Thyroid gland (tissue), 4 donors: ENCODE measurements at regions not wholly inside any gene's neighbourhood (a gene's known extent, or its start where the extent isn't known, plus 50 kb on each side); places are given as distances from the start of the nearest gene placed in this dataset.

Source experiments
- POLR2A ChIP-seq, 2 donors: fragments of 450-650 bp; IDR thresholded peaks; one replicate each; pipeline ENCODE4 v1.6.1; 2017; ENCODE audit warnings: antibody characterized with exemption in 2 of 2, mild to moderate bottlenecking in 2 of 2, moderate library complexity in 1 of 2
- TF ChIP-seq, protein P1 (sequence below), 6 experiments: fragments of 200-600 bp in 3 of 6; fragments of 450-650 bp in 3 of 6; sonication (generic) in 3 of 6; IDR thresholded peaks; one replicate each; pipeline ENCODE4 v1.5.1; 2016 to 2019; ENCODE audit warnings: antibody characterized with exemption in 6 of 6, mild to moderate bottlenecking in 2 of 6, inconsistent platforms in 1 of 6, moderate library complexity in 1 of 6

- TF ChIP-seq, protein P1, sequence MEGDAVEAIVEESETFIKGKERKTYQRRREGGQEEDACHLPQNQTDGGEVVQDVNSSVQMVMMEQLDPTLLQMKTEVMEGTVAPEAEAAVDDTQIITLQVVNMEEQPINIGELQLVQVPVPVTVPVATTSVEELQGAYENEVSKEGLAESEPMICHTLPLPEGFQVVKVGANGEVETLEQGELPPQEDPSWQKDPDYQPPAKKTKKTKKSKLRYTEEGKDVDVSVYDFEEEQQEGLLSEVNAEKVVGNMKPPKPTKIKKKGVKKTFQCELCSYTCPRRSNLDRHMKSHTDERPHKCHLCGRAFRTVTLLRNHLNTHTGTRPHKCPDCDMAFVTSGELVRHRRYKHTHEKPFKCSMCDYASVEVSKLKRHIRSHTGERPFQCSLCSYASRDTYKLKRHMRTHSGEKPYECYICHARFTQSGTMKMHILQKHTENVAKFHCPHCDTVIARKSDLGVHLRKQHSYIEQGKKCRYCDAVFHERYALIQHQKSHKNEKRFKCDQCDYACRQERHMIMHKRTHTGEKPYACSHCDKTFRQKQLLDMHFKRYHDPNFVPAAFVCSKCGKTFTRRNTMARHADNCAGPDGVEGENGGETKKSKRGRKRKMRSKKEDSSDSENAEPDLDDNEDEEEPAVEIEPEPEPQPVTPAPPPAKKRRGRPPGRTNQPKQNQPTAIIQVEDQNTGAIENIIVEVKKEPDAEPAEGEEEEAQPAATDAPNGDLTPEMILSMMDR (IDR thresholded peaks at IDR 0.05): no peak
- no peak for TF ChIP-seq POLR2A (IDR thresholded peaks at IDR 0.05)
Measured at GRCh38 chr16:73543970-73544599, 496.2 kb upstream of the ZFHX3 start.
